ENCODE measurements at regions not wholly inside any gene's neighbourhood (a gene's known extent, or its start where the extent isn't known, plus 50 kb on each side); places are given as distances from the start of the nearest gene placed in this dataset.

- Mint-ChIP-seq H3K27ac (no peak overlapping the region), H3K4me1 (ENCODE audit: low read depth) (no peaks in the 10 kb centered on the region), H3K9me3 (peaks cover 8% of the 10 kb centered on the region), H3K27me3 (no peaks in the 10 kb centered on the region), H3K4me3 (no peak overlapping the region), H3K36me3 (ENCODE audit: low read depth) (no peaks in the 10 kb centered on the region)
- DNase-seq (no peak), ATAC-seq (no peak)
- intact Hi-C loops (cut with micrococcal nuclease): no loop called here
- no peak for TF ChIP-seq CTCF (IDR thresholded peaks at IDR 0.05)
- POLR2A ChIA-PET: no interaction called here
- CTCF ChIA-PET: no interaction called here
Measured at GRCh38 chr2:83595121-83595690, 863.9 kb downstream of the SUCLG1 start.

GRCh38 chr2:83594241-83595120, 864.6 kb downstream of the SUCLG1 start:
- no peak overlapping the region for H3K27ac Mint-ChIP-seq
- H3K36me3 Mint-ChIP-seq (ENCODE audit: low read depth): no peaks in the 10 kb centered on the region
- no peak for TF ChIP-seq CTCF (IDR thresholded peaks at IDR 0.05)
- ChIA-PET CTCF (no interaction called here), POLR2A (no interaction called here)
- no peaks in the 10 kb centered on the region for H3K27me3 Mint-ChIP-seq
- DNase-seq (no peak), ATAC-seq (no peak)
- H3K4me3 Mint-ChIP-seq: no peak overlapping the region
- peaks cover 4% of the 10 kb centered on the region for H3K9me3 Mint-ChIP-seq
- intact Hi-C loops (cut with micrococcal nuclease): no loop called here
- H3K4me1 Mint-ChIP-seq (ENCODE audit: low read depth): no peaks in the 10 kb centered on the region

GRCh38 chr2:83587309-83587708, 871.8 kb downstream of the SUCLG1 start:
- ChIA-PET POLR2A (no interaction called here), CTCF (no interaction called here)
- Mint-ChIP-seq H3K4me1 (ENCODE audit: low read depth) (no peaks in the 10 kb centered on the region), H3K27ac (no peak overlapping the region), H3K9me3 (no peaks in the 10 kb centered on the region), H3K4me3 (no peak overlapping the region), H3K36me3 (ENCODE audit: low read depth) (no peaks in the 10 kb centered on the region), H3K27me3 (no peaks in the 10 kb centered on the region)
- intact Hi-C loops (cut with micrococcal nuclease): no loop called here
- no peak for DNase-seq
- ATAC-seq: no peak
- no peak for TF ChIP-seq CTCF (IDR thresholded peaks at IDR 0.05)

- Mint-ChIP-seq H3K9me3 (no peaks in the 10 kb centered on the region), H3K4me1 (ENCODE audit: low read depth) (no peaks in the 10 kb centered on the region), H3K27me3 (no peaks in the 10 kb centered on the region), H3K36me3 (ENCODE audit: low read depth) (no peaks in the 10 kb centered on the region), H3K27ac (no peak overlapping the region), H3K4me3 (no peak overlapping the region)
- intact Hi-C loops (cut with micrococcal nuclease): no loop called here
- TF ChIP-seq CTCF (IDR thresholded peaks at IDR 0.05): no peak
- ATAC-seq: no peak
- CTCF ChIA-PET: no interaction called here
- DNase-seq: no peak
- POLR2A ChIA-PET: no interaction called here
Measured at GRCh38 chr2:83585250-83585649, 873.8 kb downstream of the SUCLG1 start.

- intact Hi-C loops (cut with micrococcal nuclease): no loop called here
- no peak overlapping the region for H3K4me3 Mint-ChIP-seq
- no peak for ATAC-seq
- no peak for DNase-seq
- no peaks in the 10 kb centered on the region for H3K27me3 Mint-ChIP-seq
- no peaks in the 10 kb centered on the region for H3K9me3 Mint-ChIP-seq
- POLR2A ChIA-PET: no interaction called here
- no peak overlapping the region for H3K27ac Mint-ChIP-seq
- no peaks in the 10 kb centered on the region for H3K4me1 Mint-ChIP-seq (ENCODE audit: low read depth)
- H3K36me3 Mint-ChIP-seq (ENCODE audit: low read depth): no peaks in the 10 kb centered on the region
- CTCF ChIA-PET: no interaction called here
- TF ChIP-seq CTCF (IDR thresholded peaks at IDR 0.05): no peak
Measured at GRCh38 chr2:83584672-83585071, 874.4 kb downstream of the SUCLG1 start.

Data from activated CD8-positive, alpha-beta T cell treated with anti-CD3 and anti-CD28 coated beads for 36 hours (primary cell).